KOPT-K1 (cell line): ENCODE measurements at regions not wholly inside any gene's neighbourhood (a gene's known extent, or its start where the extent isn't known, plus 50 kb on each side); places are given as distances from the start of the nearest gene placed in this dataset.
"Not testable (repeated sequence)": the region's sequence is repeated elsewhere in the genome, so short reads cannot be mapped to it uniquely, and the experiment has no call there.

Experiments
- H3K27ac ChIP-seq: fragments of 200-600 bp; sonication (generic); 2 replicates; pipeline ENCODE4 v1.5.1; 2016; ENCODE audit warnings: antibody characterized with exemption, mild to moderate bottlenecking, low read depth, low read length; ENCODE audit not compliant: poor library complexity, severe bottlenecking
- H3K36me3 ChIP-seq: fragments of 200-600 bp; sonication (generic); 2 replicates; pipeline ENCODE4 v1.5.1; 2017; ENCODE audit warnings: antibody characterized with exemption, mild to moderate bottlenecking, low read length, moderate library complexity; ENCODE audit not compliant: insufficient read depth
- H3K9me3 ChIP-seq: fragments of 200-600 bp; sonication (generic); 2 replicates; pipeline ENCODE4 v1.5.1; 2017; ENCODE audit warnings: antibody characterized with exemption, low read length, mild to moderate bottlenecking; ENCODE audit not compliant: insufficient read depth, poor library complexity, severe bottlenecking

DNA sequence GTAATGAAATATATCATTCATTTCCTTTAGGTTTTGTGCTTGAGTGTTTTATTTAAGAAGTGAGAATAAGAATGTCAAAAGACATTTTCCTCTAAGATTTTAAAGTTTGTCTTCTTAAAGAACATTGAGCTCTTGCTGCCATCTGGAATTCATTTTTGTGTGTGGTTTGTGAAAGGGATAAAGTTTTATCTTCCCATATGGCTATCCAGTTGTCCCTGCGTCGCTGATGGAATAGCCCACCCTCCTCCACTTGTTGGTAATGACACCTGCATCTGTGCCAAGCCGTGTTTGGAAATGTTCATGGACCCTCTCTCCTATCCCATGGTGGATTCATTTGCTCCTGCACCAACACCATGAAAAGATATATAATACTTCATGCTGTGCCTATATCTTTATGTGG, 901.5 kb downstream of the BRD1 start:
- H3K9me3 ChIP-seq = no peaks in the 10 kb centered on the region
- no peak overlapping the region for H3K27ac ChIP-seq
- H3K36me3 ChIP-seq = no peaks in the 10 kb centered on the region

DNA sequence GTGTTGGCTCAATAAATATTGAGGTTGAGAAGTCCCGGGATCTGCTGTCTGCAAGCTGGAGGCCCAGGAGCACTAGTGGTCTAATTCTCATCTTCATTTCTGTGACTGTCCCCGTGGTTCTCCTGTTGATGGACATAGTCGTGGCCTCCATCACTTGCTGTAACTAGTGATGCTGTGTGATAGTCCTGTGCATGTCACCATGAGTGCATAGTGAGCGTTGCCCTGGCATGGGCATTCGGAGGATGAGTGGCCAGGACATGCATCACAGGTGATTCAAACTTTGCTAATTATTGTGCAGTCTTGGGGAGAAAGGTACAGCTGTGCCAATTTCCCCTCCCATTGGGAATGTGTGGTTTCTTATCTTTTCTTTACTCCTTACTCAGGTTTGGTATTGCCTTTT, 902.2 kb downstream of the BRD1 start:
- Histone ChIP-seq H3K36me3 (no peaks in the 10 kb centered on the region), H3K27ac (no peak overlapping the region), H3K9me3 (no peaks in the 10 kb centered on the region)

DNA sequence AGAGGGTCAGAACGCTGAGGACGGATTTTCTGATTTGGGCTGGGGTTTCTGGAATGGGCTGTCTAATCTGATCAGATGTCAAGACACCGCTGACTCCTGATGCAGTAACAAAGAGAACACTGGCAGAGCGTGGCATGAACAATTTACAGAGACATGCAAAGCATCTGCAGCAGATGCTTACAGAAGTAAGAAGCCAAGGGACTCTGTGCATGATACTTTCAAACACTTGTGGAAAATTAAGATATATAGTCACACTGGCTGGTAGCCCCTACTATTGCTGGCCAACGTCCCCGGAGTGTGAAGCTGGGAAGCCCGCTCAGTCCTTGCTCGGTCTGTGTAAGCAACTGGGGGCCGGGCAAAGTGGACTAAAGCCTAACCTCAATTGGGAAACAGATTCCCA, 903.7 kb downstream of the BRD1 start:
- no peaks in the 10 kb centered on the region for H3K36me3 ChIP-seq
- H3K9me3 ChIP-seq = no peaks in the 10 kb centered on the region
- no peak overlapping the region for H3K27ac ChIP-seq

DNA sequence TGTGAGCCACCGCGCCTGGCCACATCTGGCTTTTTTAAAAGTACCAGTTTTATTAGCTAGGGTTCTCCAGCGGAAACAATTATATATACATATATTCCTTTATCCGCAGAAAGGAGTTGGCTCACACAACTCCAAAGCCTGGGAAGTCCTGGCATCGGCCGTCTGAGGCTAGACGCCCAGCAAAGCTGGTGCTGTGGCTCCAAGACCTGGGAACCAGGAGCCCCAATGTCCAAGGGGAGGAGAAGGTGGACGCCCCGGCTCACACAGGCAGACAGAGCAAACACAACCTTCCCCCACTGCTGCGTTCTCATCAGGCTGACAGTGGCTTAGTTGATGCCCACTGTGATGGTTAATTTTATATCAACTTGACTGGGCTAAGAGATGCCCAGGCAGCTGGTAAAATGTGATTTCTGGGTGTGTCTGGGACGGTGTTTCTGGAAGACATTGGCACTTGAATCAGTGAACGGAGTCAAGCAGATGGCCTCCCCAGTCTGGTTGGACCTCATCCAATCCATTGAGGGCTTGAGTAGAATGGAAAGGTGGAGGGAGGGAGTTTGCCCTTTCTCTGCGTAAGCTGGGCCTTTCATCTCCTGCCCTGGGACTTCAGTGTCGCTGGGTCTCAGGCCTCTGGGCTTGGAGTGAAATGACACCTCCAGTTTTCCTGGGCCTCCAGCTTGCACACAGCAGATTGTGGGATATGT, 904.4 kb downstream of the BRD1 start:
- no peaks in the 10 kb centered on the region for H3K9me3 ChIP-seq
- H3K36me3 ChIP-seq = no peaks in the 10 kb centered on the region
- no peak overlapping the region for H3K27ac ChIP-seq

DNA sequence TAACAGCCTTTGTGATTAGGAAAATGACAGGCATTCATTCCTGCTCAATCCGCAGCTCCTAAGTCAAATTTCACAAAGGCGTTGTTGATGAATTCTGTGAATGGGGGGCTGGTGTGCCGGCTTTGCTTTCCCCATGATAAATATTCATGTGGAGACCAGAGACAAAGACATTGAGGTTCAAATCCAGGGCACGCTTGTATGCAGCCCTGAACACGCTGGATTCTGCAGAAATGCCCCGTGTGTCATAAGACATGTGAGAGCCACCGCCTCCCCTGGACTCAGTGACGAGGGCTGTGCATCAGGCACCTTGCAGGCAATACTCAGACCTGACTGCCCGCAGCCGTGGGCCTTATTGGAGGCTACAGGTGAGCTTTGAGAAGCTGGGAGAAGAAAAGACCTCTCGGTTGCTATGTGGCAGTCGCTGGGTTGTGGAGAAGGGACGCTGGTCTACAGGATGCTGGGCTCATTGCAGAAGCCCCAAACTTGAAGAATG, 906.2 kb downstream of the BRD1 start:
- H3K9me3 ChIP-seq = peaks cover 7% of the 10 kb centered on the region
- no peaks in the 10 kb centered on the region for H3K36me3 ChIP-seq
- no peak overlapping the region for H3K27ac ChIP-seq

DNA sequence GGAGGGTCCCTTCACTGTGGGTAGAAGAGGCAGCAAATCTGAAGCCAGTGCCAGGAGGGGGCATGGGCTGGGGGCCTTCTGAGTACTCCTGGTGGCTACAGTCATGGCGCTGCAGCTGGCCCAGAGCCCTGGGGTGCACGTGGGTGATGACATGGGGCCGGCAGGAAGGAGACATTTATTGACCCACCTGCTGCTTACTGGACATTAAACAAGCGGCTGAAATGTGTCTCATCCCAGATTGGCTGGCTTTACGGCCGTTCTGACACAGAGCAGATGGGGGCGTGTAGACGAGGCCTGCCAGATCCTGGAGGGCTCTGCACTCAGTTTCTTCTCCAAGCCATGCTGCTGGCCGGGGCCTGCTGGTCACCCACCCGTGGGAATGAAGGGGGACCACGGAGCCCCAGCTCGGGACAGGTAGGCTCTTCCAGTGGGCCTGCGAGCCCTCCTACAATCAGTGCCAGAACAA, 906.9 kb downstream of the BRD1 start:
- H3K9me3 ChIP-seq = peaks cover 7% of the 10 kb centered on the region
- no peak overlapping the region for H3K27ac ChIP-seq
- no peaks in the 10 kb centered on the region for H3K36me3 ChIP-seq

DNA sequence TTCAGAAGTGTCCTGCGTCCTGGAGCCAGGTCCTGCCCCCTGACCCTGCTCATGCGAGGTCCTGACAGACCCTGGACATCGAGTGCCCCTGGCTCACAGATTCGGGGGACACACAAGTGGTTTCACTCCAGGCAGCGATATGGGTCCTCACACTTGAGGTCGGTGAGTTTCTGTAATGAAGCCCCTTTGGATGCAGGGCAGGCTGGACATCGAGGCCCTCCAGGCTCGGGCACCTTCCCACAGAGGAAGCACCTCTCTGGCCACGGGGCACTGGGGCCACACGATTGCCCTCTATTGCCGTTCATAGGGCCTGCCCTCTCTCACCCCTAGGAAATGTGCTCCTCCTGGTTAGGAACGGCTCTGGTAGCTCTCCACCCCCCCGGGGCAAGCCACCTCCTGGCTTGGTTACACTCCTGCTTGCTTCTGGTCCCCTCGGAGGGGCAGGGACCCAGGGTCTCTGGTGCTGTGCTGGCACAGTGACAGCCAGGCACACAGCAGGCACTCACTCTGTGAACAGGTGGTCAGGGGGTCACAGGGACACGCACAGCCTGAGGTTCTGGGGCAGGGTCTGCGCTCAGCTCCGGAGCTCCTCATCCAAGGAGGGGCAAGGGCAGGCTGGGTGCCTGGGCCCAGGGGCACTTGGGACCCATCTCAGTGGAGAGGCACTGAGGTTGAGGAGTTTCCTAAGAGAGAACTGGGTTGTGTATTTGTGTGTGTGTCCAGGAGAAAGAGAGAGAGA, 907.7 kb downstream of the BRD1 start:
- H3K27ac ChIP-seq = no peak overlapping the region
- peaks cover 7% of the 10 kb centered on the region for H3K9me3 ChIP-seq
- no peaks in the 10 kb centered on the region for H3K36me3 ChIP-seq

DNA sequence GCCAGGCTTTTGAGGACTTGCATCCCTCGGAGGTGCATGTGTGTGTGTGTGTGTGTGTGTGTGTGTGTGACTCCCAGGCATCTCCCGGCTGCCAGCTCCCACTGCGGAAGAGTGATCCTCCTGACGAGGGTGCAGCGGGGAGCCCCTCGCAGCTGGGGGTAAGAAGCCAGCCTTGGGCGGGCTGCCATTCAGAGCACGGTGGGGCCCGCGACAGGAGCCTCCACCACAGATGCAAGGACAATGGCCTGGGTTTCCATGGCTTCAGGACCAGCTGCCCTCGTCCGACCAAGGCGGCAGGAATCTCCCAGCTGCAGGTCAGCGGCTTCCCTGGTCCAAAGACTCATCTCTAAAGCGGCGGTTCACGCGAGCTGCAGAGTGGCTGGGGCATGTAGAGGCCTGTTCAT, 908.5 kb downstream of the BRD1 start:
- Histone ChIP-seq H3K9me3 (peaks cover 7% of the 10 kb centered on the region), H3K36me3 (no peaks in the 10 kb centered on the region), H3K27ac (no peak overlapping the region)

DNA sequence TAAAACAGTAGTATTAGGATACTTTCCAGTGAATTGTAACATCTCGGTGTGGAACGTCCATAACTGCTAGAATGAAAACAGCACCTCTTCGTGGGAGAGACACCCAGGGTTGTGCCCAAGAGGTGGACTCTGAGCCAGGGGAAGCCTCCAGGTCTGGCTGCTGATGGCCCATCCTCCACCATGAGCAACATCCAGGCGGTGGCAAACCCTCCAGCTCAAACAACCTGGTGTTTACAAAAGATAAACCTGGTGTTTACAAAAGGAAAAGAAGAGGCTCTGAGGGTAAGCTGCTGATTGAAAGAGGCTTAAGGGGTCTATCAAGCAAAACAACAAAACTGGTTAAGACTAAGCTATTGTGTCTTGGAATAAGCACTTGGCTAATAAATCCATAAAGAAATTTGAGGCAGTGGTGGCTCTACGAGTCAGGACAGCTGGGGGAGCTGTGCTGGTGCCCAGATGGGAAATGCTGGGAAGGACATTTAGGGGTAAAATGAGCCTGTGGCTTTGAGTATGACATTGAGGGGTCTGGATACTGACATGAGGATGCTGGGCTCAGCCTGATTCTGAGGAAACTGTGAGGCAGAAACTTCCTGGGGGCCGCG, 909.0 kb downstream of the BRD1 start:
- no peaks in the 10 kb centered on the region for H3K36me3 ChIP-seq
- H3K9me3 ChIP-seq = peaks cover 7% of the 10 kb centered on the region

DNA sequence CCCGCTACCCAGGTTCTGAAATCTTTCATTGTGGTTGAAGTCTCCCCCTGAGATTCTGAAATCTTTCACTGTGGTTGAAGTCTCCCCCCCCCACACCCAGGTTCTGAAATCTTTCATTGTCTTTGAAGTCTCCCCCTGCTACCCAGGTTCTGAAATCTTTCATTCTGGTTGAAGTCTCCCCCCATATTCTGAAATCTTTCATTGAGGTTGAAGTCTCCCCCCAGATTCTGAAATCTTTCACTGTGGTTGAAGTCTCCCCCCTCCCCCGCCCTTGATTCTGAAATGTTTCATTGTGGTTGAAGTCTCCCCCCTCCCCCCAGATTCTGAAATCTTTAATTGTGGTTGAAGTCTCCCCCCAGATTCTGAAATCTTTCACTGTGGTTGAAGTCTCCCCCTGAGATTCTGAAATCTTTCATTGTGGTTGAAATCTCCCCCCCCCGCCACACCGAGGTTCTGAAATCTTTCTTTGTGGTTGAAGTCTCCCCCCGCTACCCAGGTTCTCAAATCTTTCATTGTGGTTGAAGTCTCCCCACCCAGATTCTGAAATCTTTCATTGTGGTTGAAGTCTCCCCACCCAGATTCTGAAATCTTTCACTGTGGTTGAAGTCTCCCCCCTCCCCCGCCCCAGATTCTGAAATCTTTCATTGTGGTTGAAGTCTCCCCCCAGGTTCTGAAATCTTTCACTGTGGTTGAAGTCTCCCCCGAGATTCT, 915.2 kb downstream of the BRD1 start:
- H3K27ac ChIP-seq, H3K36me3 ChIP-seq, H3K9me3 ChIP-seq: not testable (repeated sequence)

More for the DNA sequence above, 909.0 kb downstream of the BRD1 start:
- no peak overlapping the region for H3K27ac ChIP-seq

DNA sequence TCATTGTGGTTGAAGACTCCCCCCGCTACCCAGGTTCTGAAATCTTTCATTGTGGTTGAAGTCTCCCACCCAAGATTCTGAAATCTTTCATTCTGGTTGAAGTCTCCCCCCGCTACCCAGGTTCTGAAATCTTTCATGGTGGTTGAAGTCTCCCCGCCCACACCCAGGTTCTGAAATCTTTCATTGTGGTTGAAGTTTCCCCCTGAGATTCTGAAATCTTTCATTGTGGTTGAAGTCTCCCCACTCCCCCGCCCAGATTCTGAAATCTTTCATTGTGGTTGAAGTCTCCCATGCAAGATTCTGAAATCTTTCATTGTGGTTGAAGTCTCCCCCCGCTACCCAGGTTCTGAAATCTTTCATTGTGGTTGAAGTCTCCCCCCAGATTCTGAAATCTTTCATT, 916.0 kb downstream of the BRD1 start:
- H3K9me3 ChIP-seq, H3K27ac ChIP-seq: not testable (repeated sequence)

DNA sequence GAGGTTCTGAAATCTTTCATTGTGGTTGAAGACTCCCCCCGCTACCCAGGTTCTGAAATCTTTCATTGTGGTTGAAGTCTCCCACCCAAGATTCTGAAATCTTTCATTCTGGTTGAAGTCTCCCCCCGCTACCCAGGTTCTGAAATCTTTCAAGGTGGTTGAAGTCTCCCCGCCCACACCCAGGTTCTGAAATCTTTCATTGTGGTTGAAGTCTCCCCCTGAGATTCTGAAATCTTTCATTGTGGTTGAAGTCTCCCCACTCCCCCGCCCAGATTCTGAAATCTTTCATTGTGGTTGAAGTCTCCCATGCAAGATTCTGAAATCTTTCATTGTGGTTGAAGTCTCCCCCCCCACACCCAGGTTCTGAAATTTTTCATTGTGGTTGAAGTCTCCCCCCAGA, 916.6 kb downstream of the BRD1 start:
- H3K27ac ChIP-seq, H3K9me3 ChIP-seq, H3K36me3 ChIP-seq: not testable (repeated sequence)

More for the DNA sequence above, 916.0 kb downstream of the BRD1 start:
- not testable (repeated sequence) for H3K36me3 ChIP-seq

DNA sequence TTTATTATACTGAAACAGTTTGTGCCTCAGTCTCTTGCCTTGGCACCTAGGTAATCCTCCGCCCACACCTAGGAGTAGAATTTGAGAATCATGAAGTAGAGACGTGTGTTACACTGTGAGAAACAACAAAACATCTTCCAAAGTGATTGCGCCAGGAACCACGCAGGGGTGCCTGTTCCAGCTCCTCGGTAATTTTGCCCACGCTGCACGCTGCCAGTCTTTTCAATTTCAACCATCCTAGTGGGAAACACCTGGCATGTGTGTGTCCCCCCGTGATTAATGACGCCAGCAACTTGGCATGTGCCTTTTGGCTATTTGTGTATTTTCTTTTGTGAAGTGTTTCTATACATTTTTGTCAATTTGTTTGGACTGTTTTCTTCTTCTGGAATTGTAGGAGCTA, 919.1 kb downstream of the BRD1 start:
- Histone ChIP-seq H3K9me3 (no peaks in the 10 kb centered on the region), H3K27ac (no peak overlapping the region), H3K36me3 (no peaks in the 10 kb centered on the region)

DNA sequence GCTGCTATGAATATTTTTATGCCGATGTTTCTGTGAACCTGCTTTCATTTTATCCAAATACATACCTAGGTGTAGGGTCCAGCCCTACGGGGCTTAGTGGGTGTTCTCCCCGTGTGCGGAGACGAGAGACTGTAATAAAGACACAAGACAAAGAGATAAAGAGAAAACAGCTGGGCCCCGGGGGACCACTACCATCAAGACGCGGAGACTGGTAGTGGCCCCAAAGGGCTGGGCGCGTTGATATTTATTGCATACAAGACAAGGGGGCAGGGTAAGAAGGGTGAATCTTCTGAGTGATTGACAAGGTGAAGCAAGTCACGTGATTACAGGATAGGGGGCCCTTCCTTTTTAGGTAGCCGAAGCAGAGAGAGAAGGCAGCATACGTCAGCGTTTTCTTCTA, 920.1 kb downstream of the BRD1 start:
- Histone ChIP-seq H3K36me3 (no peaks in the 10 kb centered on the region), H3K9me3 (no peaks in the 10 kb centered on the region), H3K27ac (no peak overlapping the region)

DNA sequence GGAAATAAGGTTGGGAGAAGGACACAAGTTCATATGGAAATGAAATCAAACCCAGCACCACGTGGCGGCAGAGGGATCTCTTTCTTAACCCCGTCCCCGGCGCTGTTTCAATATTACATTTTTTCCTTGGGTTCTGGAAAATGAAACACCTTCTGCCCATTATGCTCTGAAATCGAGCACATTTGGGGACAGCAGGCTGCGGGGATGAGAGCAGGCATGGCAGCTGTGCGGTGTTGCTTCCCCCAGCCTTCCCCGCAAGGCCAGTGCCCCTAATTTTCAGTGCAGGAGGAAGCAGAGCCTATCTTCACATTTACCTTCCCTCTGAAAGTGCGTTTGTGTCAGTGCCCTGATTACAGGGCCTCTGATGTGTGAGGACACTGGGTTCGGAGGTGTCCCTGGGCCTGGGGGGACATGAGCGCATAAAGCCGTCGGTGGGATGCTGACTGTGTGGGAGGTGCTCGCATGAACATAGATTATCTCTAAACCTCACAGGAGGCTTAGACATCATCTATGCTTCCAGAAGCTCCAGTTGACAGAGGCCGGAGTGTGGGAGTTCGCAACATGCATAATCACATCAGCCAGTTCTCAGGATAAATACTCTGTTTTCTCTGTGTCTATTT, 921.3 kb downstream of the BRD1 start:
- no peak overlapping the region for H3K27ac ChIP-seq
- H3K9me3 ChIP-seq = no peaks in the 10 kb centered on the region
- H3K36me3 ChIP-seq = no peaks in the 10 kb centered on the region
